K562 (cell line): ENCODE measurements at regions not wholly inside any gene's neighbourhood (a gene's known extent, or its start where the extent isn't known, plus 50 kb on each side); places are given as distances from the start of the nearest gene placed in this dataset.

ENCODE experiments used
- ATAC-seq: fragments of 200-7000 bp; cut with Tn5 transposase; 3 replicates; pipeline ENCODE4 v1.9.1; 2020; ENCODE audit warnings: moderate library complexity
- BruUV-seq: library from RNA; stranded (reverse); fragments of 400-500 nt; replicated peaks from 2 replicates; lab custom pipeline; 2021; lab: Mats Ljungman, UMichigan
- CTCF ChIA-PET: fragments of 300-600 bp; formaldehyde crosslinking; extraction: SDS; loops from one replicate; lab custom pipeline; 2021; ENCODE audit warnings: low intra/inter-chr PET ratio; lab: Yijun Ruan, JAX
- POLR2A ChIA-PET: fragments of 300-600, 350-650 bp; sonication (Branson Sonifier 250); formaldehyde crosslinking; extraction: SDS; loops from one replicate; lab custom pipeline; 2021; ENCODE audit warnings: antibody characterized with exemption, inconsistent platforms; lab: Yijun Ruan, JAX
- DNase-seq, 4 experiments: peaks; one replicate each; pipeline versions ENCODE4 v3.0.0 to v3.0.0-alpha.2; 2011 to 2018; ENCODE audit warnings: low spot score in 3 of 4, mixed read lengths in 3 of 4; ENCODE audit errors: extremely low read depth in 1 of 4
- FAIRE-seq: peaks from 2 replicates; lab custom pipeline; 2011; peaks lifted over from hg19 to GRCh38; lab: Jason Lieb, UNC
- H2AFZ ChIP-seq: 2 replicates; pipeline ENCODE4 v1.6.0; 2011; ENCODE audit warnings: low read depth, low read length, control low read depth, inconsistent platforms
- H3K27ac ChIP-seq: fragments of 200-600 bp; 3 replicates; pipeline ENCODE4 v1.8.0; 2011; ENCODE audit warnings: low read depth, mild to moderate bottlenecking, control low read depth, inconsistent platforms, low read length, moderate library complexity, mixed read lengths; ENCODE audit errors: extremely low read depth
- H3K27me3 ChIP-seq, 2 experiments: fragments of 300-600 bp in 1 of 2; 2 replicates in 1 of 2; 3 replicates in 1 of 2; pipeline versions ENCODE4 v1.6.0 to v1.8.0; 2011; ENCODE audit warnings: inconsistent platforms in 2 of 2, low read length in 2 of 2, mild to moderate bottlenecking in 1 of 2, mixed read lengths in 1 of 2, moderate library complexity in 1 of 2; ENCODE audit not compliant: control insufficient read depth in 2 of 2, insufficient read depth in 2 of 2
- H3K36me3 ChIP-seq: fragments of 300-600 bp; 3 replicates; pipeline ENCODE4 v1.8.0; 2011; ENCODE audit warnings: mild to moderate bottlenecking, low read length, inconsistent platforms; ENCODE audit not compliant: control insufficient read depth, insufficient read depth
- H3K4me1 ChIP-seq, 2 experiments: fragments of 200-600 bp in 1 of 2; replicated peaks in 1 of 2; 2 replicates in 1 of 2; 3 replicates in 1 of 2; pipeline versions ENCODE4 v1.5.1 to v1.8.0; 2011; ENCODE audit warnings: inconsistent platforms in 2 of 2, low read length in 2 of 2, mild to moderate bottlenecking in 1 of 2, mixed read lengths in 1 of 2, moderate library complexity in 1 of 2; ENCODE audit not compliant: control insufficient read depth in 2 of 2, insufficient read depth in 2 of 2
- H3K4me2 ChIP-seq: 2 replicates; pipeline ENCODE4 v1.6.1; 2011; ENCODE audit warnings: low read length, control low read depth, inconsistent platforms, mixed read lengths; ENCODE audit not compliant: insufficient read depth
- H3K4me3 ChIP-seq: fragments of 200-600 bp; sonication (generic), shearing (Covaris generic); 2 replicates; pipeline ENCODE4 v1.5.1; 2016; ENCODE audit warnings: control low read depth, inconsistent platforms
- H3K79me2 ChIP-seq: fragments of 200-600 bp; 3 replicates; pipeline ENCODE4 v1.8.0; 2011; ENCODE audit warnings: low read length, inconsistent platforms; ENCODE audit not compliant: control insufficient read depth, insufficient read depth
- H3K9ac ChIP-seq, 2 experiments: 2 replicates each; pipeline versions ENCODE4 v1.6.0 to v1.6.1; 2011; ENCODE audit warnings: low read depth in 2 of 2, low read length in 2 of 2, control low read depth in 1 of 2, inconsistent platforms in 1 of 2, mild to moderate bottlenecking in 1 of 2, mixed read lengths in 1 of 2; ENCODE audit not compliant: insufficient read depth in 1 of 2
- H3K9me1 ChIP-seq: one replicate; pipeline ENCODE4 v1.6.0; 2011; ENCODE audit warnings: inconsistent platforms, mild to moderate bottlenecking, low read length, moderate library complexity; ENCODE audit not compliant: control insufficient read depth, insufficient read depth
- H3K9me3 ChIP-seq: replicated peaks from 2 replicates; pipeline ENCODE4 v1.5.1; 2011; ENCODE audit warnings: low read depth, low read length, inconsistent platforms; ENCODE audit not compliant: control insufficient read depth, insufficient read depth
- H4K20me1 ChIP-seq: replicated peaks from 2 replicates; pipeline ENCODE4 v1.6.1; 2011; ENCODE audit warnings: low read length, inconsistent platforms, mixed read lengths; ENCODE audit not compliant: control insufficient read depth, insufficient read depth
- BCOR ChIP-seq: fragments of 450-650 bp; IDR thresholded peaks from 2 replicates; pipeline ENCODE4 v1.6.1; 2016
- CBFA2T2 ChIP-seq: fragments of 450-650 bp; conservative IDR thresholded peaks from 2 replicates; pipeline ENCODE4 v1.6.1; 2017; ENCODE audit warnings: mild to moderate bottlenecking
- HCFC1 ChIP-seq: IDR thresholded peaks from 2 replicates; pipeline ENCODE4 v1.6.1; 2012; ENCODE audit warnings: low read depth, low read length, improper control_type of control experiment
- ILF3 ChIP-seq: fragments of 450-650 bp; IDR thresholded peaks from 2 replicates; pipeline ENCODE4 v1.6.1; 2018; ENCODE audit warnings: antibody characterized with exemption, mild to moderate bottlenecking, moderate library complexity, borderline replicate concordance
- NEUROD1 ChIP-seq: fragments of 150-350 bp; IDR thresholded peaks from 2 replicates; pipeline ENCODE4 v1.6.1; 2014; ENCODE audit warnings: borderline replicate concordance, low read length, low read depth; ENCODE audit not compliant: partially characterized antibody
- SIRT6 ChIP-seq: IDR thresholded peaks from one replicate; pipeline ENCODE4 v1.6.1; 2012; ENCODE audit warnings: low read depth, mild to moderate bottlenecking, control low read depth, inconsistent platforms, low read length, moderate library complexity
- ZNF584 ChIP-seq: fragments of 200-800 bp; sonication (Bioruptor generic); IDR thresholded peaks from 2 replicates; pipeline ENCODE4 v1.6.1; 2016; ENCODE audit warnings: low read depth, mild to moderate bottlenecking, missing genetic modification characterization, missing compliant biosample characterization
- WGBS: fragments of 100-300 bp; shearing (Covaris generic); methylation state at CpG from one replicate; pipeline ENCODE4 v1.1.6; 2016; ENCODE audit warnings: low coverage, mixed read lengths; ENCODE audit not compliant: insufficient coverage; ENCODE audit errors: missing lambda C conversion rate; 5-methylcytosine and 5-hydroxymethylcytosine counted together
- in situ Hi-C: fragments of 300-500 bp; cut with MboI; formaldehyde crosslinking; loops from 4 replicates; pipeline ENCODE4 v1.15.0; 2018; ENCODE audit warnings: inconsistent platforms, mixed read lengths
- intact Hi-C: fragments of 100-400 bp; cut with micrococcal nuclease; formaldehyde crosslinking; loops from 2 replicates; pipeline ENCODE4 v1.14.2; 2022
- TF ChIP-seq, protein P1 (sequence below): sonication (generic); formaldehyde crosslinking; IDR thresholded peaks from 2 replicates; pipeline ENCODE4 v1.8.1; 2023; ENCODE audit warnings: mild to moderate bottlenecking, missing genetic modification reagents
- TF ChIP-seq, protein P2 (sequence below): fragments of 450-650 bp; IDR thresholded peaks from 2 replicates; pipeline ENCODE4 v1.6.1; 2017; ENCODE audit warnings: mild to moderate bottlenecking, moderate library complexity

DNA sequence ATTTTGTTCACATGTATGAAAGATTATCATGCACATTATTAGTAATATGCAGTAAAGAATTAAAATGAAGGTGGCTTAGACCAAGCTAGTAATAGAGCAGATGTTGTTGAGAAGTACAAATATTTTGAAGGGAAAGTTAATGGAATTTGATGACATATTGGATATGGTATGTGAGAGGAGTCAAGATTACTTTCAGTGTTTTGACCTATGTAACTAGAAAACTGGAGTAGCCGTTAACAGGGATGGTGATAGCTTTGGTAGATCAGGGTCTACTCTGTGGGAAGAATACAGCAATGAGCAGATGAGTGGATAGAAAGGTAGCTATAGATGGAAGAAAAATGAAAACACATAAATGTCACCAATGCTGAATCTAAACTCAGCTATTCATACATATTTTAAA lies 163.2 kb upstream of the LRRC7 start:
- in situ Hi-C loops = no loop called here
- POLR2A ChIA-PET = no interaction called here

More for the DNA sequence above, 163.2 kb upstream of the LRRC7 start:
- H3K36me3 ChIP-seq = no peaks in the 10 kb centered on the region
- H3K27me3 ChIP-seq = no peaks in the 10 kb centered on the region
- ATAC-seq (no peak), FAIRE-seq (no peak), DNase-seq (no peak)
- H3K79me2 ChIP-seq = no peaks in the 10 kb centered on the region
- H3K4me2 ChIP-seq = no peak overlapping the region
- H4K20me1 ChIP-seq = no peaks in the 10 kb centered on the region
- H2AFZ ChIP-seq = no peak overlapping the region
- WGBS = 13% methylated on average over 1 of the region's 1 CpG
- no peak overlapping the region for H3K9ac ChIP-seq
- H3K4me3 ChIP-seq = no peak overlapping the region
- BruUV-seq = no TSS peak
- intact Hi-C loops = loop anchor here (10.0 kb wide), 1 partner anchor 1480 kb away; no protein-coding TSS in a partner anchor
- no peaks in the 10 kb centered on the region for H3K9me3 ChIP-seq
- no peaks in the 10 kb centered on the region; a peak in 1 of 5 replicates for H3K4me1 ChIP-seq
- TF ChIP-seq SIRT6 (no peak), ZNF584 (CRISPR knock-in tag) (no peak), HCFC1 (no peak), BCOR (no peak), ILF3 (no peak), CBFA2T2 (no peak), NEUROD1 (no peak)
- TF ChIP-seq, protein P1, sequence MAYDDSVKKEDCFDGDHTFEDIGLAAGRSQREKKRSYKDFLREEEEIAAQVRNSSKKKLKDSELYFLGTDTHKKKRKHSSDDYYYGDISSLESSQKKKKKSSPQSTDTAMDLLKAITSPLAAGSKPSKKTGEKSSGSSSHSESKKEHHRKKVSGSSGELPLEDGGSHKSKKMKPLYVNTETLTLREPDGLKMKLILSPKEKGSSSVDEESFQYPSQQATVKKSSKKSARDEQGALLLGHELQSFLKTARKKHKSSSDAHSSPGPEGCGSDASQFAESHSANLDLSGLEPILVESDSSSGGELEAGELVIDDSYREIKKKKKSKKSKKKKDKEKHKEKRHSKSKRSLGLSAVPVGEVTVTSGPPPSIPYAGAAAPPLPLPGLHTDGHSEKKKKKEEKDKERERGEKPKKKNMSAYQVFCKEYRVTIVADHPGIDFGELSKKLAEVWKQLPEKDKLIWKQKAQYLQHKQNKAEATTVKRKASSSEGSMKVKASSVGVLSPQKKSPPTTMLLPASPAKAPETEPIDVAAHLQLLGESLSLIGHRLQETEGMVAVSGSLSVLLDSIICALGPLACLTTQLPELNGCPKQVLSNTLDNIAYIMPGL (CRISPR knock-in tag) = no peak
- TF ChIP-seq, protein P2, sequence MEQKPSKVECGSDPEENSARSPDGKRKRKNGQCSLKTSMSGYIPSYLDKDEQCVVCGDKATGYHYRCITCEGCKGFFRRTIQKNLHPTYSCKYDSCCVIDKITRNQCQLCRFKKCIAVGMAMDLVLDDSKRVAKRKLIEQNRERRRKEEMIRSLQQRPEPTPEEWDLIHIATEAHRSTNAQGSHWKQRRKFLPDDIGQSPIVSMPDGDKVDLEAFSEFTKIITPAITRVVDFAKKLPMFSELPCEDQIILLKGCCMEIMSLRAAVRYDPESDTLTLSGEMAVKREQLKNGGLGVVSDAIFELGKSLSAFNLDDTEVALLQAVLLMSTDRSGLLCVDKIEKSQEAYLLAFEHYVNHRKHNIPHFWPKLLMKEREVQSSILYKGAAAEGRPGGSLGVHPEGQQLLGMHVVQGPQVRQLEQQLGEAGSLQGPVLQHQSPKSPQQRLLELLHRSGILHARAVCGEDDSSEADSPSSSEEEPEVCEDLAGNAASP = no peak
- CTCF ChIA-PET = no interaction called here
- no peaks in the 10 kb centered on the region for H3K9me1 ChIP-seq
- H3K27ac ChIP-seq = no peak overlapping the region
